Hippocampal formation (tissue), 2 donors: ENCODE measurements at regions not wholly inside any gene's neighbourhood (a gene's known extent, or its start where the extent isn't known, plus 50 kb on each side); places are given as distances from the start of the nearest gene placed in this dataset.
"Not testable (repeated sequence)": the region's sequence is repeated elsewhere in the genome, so short reads cannot be mapped to it uniquely, and the experiment has no call there.

Experiments used
- DNase-seq, 2 donors: peaks; one replicate each; lab custom pipeline; 2025; lab: John Stamatoyannopoulos, UW

DNA sequence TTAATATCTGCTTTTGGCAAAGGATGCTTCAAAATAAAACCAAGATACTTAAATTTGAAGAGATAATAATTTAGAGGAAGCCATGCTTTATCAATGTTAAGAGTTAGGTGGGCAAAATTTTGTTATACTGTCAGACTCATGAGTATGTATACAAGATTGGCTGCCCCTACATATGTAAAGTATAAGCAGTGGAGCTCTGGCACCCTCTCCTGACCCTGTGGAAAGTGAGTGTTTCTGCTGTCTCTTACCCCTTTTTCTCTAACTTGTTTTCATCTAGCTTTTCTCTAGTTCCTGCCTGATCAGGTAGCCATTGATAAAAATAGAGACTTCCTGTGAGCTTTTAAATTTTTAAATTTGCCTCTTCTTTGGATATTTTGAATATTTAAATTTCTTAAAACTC is 710.9 kb upstream of the SPRY2 start:
- no peak for DNase-seq

DNA sequence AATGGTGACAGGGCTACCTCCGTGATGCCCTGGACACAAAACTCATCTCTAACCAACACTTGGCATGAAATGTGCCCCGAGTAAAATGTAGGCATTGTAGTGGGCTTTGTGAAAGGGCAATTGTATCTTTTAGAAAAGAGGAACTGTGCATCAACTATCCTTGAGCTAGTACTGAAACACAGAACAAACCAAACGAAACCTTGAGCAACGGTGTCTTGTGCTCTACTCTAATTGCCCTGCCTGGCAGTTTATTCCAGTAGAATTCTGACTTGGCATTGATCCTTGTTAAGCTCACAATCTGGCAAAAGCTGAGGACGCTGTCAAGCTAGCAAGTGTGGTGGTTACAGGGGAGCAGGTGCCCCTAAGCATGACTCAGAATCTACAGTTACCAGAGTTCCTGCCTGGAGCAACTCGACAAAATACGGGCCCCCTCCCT is 707.1 kb upstream of the SPRY2 start:
- peak in 1 of 2 donors; percentile 47 for DNase-seq

DNA sequence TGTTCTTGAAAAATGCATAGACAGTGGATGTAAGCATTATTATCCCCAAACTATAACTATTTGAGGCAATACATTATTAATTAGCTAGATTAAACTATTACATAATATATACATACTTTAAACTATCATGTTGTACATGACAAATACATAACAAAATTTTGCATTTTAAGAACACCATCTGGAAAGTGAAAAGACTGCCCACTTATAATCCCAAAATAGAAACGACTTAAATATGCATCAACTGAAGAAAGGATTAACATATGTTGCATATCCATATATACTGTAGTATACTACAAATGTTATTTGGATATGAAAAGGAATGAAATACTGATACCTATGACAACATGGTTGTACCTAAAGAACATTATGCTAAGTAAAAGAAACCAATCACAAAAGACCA is 700.8 kb upstream of the SPRY2 start:
- DNase-seq, result no peak

DNA sequence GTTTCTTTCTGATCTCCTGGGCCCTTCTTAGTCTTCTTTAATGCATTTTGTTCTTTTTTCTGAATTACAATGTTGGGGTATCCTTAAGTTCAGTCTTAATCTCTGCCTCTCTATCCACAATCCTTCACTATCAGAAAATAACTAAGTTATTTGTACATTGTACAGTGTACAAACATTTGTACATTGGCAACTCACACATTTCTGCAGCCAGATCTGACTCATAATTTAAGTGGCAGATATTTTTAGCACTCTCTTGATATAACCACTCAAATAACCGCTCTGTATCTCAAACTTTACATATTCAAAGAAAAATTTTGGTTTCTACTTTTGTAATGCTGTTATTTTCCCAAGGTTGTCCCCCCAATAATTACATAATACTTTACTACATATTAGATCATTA is 691.1 kb upstream of the SPRY2 start:
- no peak for DNase-seq

DNA sequence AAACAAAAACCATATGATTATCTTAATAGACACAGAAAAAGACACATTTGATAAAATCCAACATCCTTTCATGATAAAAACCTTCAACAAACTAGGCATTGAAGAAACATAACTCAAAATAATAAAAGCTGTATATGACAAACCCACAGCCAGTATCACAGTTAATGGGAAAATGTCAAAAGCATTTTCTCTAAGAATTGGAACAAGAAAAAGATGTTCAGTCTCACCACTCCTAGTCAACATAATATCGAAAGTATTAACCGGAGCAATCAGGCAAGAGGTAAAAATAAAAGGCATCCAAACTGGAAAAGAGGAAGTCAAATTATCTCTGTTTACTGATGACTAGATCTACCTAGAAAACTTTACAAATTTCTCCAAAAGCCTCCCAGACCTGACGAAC is 684.2 kb upstream of the SPRY2 start:
- DNase-seq, result no peak

DNA sequence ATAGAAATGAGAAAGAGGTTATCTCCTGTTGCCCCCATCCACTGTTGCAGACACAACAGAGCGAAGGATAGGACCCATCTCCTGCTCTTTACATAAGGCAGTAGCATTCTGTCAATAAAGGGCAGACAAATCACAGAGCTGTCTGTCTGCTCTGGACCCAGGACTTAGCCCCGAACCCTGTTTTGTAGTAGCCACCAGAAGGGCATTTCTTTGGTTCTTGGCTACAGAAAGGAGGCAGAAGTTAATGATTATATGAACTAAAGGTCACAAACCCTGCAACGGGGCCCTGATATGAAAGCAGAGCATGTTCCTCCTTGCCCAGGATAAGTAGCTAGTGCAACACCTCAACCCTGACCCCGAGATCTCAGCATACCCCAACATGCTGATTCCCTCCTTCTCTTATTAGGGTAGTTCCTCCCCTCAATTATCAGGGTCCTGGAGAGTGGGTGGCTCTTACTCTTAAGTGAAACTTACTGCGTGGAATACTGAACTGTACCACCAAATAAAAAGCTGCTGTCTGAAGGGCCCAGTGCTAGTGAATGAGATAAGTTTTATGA is 680.4 kb upstream of the SPRY2 start:
- no peak for DNase-seq

DNA sequence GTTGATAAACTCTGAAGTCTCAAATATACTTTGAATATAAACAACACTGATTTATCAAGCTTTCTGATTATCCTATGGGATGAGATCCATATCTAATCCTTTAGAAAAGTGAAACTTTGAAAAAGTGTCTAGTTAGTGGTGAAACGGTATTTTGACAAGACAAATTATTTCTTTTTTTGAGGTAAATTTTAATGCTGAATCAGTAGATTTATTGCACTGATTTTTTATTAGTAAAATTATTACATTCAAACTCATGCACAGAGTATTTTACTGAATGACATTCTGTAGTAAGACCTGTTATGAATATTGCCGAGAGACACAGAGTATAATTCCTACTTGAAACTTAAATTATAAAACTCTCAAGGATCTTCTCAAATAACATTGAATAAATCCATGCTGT is 679.1 kb upstream of the SPRY2 start:
- no peak for DNase-seq

DNA sequence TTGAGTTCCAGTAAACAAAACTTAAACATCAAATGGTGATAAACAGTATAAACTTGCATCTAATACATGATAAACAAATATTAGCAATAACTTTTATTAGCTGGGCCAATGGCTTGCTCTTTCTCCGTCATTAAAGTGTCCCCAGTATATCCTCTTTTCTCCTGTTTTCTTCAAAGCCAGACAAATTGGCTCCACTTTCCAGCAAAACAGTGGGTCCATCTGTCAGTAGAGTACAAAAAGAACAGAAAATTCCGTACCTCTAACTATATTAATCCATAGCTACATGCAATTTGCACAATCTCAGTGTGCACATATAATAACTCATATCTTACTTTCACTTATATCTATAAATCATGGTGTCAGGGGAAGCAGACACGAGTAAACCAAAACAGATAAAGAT is 678.0 kb upstream of the SPRY2 start:
- DNase-seq, result peak in 1 of 2 donors; percentile 2

DNA sequence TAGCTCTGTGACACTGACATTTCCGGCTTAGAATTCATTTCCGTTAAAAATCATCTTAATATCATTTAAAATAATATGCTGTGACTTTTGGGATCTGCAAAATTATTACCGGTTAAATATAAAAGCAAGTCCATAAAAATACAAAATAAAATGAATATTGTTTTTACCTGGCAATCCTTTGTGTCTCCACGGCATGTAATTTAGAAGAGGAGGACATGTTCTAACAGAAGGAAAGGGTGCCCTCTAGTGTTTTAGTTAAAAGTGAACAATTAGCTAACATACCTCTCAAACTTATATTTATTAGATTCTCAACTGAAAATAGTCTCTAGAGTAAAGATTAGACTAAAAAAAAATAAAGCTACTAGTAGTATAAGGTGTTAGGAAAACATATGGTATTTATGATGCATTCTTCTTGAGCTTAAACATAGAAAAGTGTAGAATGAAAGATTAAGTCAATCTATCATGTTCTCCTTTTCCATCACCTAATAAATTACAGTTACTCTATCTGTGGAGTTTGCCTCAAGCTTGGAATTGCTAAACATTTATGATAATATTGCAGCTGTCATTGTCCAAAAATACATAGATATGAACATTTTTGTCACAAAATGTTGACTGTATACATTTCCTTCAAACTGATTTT is 676.7 kb upstream of the SPRY2 start:
- peak in 1 of 2 donors; percentile 85 for DNase-seq

DNA sequence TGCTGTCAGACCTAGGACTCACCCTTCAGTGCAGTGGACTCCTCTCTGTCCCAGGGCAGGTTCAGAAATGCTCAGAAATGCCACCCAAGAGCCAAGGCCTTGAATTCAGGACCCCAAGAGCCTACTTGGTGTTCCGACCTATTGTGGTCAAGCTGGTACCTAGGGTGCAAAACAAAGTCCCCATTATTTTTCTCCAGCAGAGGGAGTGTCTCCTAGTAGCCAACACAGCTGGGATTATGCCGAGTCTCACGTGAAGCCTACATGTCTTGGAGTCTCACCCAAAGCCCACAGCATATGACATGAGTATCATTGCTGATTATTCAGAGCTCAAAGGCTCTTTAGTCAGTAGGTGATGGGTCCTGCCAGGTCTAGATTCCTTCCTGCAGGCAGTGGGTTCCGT is 671.1 kb upstream of the SPRY2 start:
- DNase-seq, result no peak

DNA sequence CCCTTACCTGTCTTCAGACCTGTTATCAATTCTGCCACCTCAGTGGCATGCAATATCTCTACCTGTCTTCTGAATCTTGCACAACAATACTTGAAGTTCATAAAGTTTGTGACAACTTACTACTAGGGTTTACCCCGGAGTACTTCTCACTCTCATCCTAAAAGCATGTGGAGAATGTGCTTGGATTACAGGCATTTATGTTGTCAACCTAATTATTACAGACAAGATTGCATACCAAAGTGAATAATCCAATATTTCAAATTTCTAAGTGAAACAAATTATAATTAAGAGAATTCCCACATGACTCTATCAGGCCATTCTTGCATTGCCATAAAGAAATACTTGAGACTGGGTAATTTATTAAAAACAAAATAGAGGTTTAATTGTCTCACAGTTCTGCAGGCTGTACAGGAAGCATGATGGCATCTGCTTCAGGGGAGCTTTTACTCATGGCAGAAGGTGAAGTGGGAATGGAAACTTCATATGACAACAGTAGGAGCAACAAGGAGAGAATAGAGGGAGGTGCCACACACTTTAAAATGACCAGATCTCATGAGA is 661.0 kb upstream of the SPRY2 start:
- DNase-seq, result no peak

DNA sequence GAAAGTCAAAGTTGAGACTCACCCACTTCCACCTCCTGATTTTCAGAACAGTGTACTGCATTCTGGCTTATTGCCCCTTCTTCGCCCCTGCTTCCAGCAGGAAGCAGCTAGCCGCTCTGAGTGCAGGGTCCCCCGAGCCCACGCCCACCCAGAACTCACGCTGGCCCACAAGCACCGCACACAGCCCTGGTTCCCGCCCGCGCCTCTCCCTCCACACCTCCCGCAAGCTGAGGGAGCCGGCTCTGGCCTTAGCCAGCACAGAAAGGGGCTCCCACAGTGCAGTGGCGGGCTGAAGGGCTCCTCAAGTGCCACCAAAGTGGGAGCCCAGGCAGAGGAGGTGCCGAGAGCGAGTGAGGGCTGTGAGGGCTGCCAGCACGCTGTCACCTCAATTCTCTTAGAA is 657.7 kb upstream of the SPRY2 start:
- not testable (repeated sequence) for DNase-seq

DNA sequence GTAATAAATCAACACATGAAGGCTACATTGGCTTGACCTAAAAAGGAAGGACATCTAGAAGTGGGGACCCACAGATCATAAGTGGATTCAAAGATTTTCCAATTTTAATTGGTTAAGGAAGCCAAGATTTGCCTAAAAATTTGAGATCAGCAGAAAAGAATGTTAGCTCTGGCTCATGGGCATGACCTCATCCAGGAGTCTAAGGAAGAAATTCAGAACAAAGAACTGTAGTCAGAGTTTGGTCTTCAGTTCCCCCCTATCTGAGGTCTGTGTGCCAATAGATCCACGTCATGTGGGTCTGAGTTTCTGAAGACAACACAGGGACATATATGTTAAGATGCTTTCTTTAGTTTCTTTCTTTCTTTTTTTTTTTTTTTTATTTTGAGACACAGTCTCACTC is 648.8 kb upstream of the SPRY2 start:
- no peak for DNase-seq

DNA sequence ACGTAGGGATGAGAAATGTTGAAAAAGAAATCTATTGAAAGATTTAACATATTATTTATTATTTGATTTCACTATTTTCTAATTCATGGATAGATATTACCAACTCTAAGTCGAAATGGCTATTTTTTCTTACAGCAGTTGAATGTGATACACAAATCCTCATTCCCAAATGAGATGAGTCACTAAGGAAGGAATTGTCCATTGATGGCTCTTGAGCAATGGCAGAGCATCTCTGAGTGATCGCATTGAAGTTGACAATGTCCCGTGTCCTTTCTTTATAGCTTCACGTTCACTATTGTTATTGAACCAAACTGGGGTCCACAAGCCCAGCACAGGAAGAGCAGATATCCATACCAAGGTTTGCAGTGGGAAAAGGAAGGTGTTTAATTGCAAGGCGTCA is 648.3 kb upstream of the SPRY2 start:
- no peak for DNase-seq

DNA sequence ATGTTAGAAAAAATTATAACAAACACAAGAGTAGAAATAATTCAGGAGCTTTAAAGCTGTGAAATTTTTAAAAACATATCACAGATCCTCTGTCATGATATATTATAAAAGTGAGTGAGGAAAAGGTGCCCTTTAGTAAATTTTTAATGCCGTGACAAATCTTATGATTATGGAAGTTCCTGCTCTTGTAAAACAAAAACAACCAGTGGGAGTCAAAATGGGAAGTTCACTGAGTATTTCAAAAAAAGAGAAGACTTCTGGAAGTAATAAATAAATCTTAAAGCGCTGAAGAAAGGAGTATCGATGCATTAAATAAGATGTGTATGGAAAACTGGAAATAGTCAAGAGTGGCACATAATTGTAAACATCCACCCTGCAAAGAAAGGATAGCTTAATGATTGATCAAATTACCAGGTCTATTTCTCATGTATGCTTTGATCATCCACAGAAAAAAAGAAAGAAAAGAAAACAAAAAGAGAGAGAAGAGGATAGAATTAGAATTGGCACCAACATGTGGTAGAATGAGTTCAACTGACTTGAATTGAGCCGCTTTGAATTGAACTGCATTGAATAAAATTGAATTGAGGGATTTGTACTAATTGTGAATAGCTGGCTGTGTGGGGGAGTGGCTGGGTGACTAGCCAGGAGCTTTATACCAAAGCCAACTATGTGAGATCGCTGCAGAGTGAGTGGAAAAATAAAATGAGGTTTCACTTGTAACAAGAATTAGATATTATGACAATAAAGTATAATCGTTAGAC is 647.6 kb upstream of the SPRY2 start:
- DNase-seq, result peak; percentile 8 to 66

DNA sequence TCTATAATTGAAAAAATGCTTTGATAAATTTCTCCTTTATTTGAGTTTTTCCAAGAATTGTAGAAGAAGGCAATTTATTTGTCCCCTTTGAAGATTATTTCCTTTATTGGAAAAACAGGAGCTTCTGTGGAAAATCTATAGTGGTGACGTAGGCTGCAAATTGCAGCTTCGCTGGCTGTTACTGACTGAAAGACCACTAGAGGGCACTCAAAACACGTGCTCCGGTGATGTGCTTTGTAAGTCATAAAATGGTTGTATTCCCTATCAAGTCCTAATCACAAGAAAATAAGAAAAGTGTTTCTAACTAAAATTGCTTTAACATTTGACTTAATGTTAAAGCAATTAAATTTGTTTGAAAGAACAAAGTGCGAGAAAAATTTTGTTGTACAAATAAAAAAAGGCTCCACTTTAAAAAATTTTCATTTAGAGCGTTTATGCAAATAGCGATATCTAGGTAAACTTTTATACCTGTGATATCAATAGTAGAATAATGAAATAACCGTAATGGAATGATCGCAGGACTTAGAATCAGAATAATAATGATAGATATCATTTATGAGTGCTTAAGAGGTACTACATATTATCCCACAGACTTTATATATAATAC is 638.2 kb upstream of the SPRY2 start:
- peak; percentile 37 to 69 for DNase-seq

DNA sequence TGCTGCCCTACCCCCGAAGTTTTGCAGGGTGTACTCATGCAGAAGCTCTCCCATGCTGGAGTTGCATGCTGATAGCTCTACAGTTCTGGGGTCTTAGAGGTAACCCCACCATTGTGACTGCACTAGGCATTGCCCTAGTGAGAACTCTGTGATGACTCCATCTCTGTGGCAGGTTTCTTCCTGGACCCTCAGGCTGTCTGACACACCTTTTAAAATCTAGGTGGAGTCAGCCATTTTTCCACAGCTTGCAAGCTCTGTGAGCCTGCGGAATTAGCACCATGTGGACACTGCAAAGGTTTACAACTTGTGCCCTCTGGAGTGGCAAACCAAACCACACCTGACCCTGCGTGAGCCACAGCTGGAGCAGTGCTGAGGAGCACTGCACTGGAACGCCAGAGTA is 636.2 kb upstream of the SPRY2 start:
- no peak for DNase-seq

DNA sequence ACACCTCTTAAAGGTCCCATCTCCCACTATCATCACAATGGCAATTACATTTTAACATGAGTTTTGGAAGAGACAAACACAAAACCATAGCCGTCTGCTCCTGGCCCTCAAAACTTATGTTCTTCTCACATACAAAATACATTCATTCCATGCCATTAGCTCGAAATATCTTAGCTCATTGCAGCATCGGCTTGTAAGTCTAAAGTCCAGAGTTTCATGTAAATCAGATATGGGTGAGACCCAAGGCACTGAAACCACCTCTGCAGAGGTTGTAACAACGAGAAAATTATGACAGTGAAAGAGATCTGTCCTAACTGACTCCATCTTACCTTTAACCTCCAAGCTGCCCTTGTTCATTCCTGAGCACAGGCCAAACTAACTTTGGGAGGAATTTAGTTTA is 635.0 kb upstream of the SPRY2 start:
- DNase-seq, result no peak

DNA sequence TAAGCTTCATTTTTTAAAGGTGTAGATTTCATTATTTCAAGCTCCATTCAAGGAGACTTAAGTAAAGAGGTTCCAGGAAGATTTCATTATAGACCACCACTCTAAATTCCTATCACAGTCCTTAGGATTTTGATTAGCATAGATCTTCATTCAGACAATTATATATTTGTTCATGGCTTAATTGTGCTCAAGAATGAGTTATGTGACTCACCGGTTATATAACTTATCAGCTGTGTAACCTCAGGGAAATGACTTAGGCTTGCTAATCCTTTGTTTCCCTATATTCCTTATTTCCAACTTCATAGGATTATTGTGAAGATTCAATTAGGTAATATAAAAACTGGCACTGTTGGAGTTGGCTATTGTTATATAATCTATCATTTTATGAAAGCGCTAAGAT is 632.8 kb upstream of the SPRY2 start:
- no peak for DNase-seq

DNA sequence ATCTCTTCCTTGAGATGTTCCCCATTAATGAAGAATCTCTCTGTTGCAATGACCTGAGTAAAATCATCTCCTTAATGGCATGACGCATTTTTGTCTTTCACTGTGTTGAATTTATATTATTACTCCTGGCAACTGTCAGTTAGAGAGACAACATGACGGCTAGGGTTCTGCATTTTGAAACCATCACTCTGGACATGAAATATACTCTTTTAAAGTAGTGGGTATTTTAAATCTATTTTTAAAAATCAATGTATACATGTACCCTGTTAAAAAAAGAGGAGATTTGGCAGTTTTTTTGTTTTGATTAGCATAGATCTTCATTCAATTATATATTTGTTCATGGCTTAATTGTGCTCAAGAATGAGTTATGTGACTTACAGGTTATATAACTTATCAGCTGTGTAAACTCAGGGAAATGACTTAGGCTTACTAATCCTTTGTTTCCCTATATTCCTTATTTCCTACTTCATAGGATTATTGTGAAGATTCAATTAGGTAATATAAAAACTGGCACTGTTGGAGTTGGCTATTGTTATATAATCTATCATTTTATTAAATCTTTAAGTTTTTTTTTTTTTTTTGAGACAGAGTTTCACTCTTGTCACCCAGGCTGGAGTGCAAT is 632.0 kb upstream of the SPRY2 start:
- DNase-seq, result no peak

DNA sequence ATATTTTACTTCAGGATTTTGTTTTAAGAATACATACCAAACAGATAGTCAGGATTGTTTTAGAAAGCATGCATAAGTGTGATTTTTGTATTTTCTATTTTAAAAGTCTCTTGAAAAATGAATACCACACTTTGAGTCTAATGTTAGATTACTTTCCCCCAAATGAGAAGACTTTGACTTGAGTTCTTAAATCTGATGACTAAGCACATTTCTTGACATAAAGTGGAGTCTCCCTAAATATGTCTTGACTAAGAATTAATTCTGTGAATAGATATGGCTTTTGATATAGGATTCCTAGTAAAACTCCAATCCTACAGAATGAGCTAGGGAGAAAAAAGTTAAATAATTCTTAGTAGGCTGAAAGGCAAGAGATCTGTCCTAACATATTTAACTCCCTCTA is 624.2 kb upstream of the SPRY2 start:
- no peak for DNase-seq

DNA sequence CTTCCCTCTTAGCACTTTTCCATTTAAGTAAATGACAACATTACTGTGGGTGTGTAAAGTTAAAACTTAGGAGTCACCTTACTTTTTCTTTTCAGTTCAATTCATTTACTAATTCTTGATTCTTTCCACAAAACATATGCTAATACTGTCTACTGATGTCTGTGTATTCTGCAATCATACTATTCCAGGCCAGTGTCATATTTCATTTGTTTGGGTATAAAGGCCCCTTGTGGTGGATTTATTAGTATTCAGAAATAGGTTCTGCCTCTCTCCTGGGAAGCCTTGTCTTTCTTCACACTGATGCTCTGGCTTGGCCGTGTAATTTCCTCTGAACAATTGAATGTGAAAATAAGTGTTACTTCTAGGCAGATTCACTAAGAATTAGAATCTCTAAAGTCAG is 621.9 kb upstream of the SPRY2 start:
- no peak for DNase-seq
